CD4-positive, alpha-beta T cell treated with Interleukin-1 beta for 1 hour (primary cell): ENCODE measurements at regions not wholly inside any gene's neighbourhood (a gene's known extent, or its start where the extent isn't known, plus 50 kb on each side); places are given as distances from the start of the nearest gene placed in this dataset.

Experiments
- DNase-seq, 2 donors: peaks; one replicate each; pipeline ENCODE4 v3.0.0-alpha.2; 2020 to 2022

DNA sequence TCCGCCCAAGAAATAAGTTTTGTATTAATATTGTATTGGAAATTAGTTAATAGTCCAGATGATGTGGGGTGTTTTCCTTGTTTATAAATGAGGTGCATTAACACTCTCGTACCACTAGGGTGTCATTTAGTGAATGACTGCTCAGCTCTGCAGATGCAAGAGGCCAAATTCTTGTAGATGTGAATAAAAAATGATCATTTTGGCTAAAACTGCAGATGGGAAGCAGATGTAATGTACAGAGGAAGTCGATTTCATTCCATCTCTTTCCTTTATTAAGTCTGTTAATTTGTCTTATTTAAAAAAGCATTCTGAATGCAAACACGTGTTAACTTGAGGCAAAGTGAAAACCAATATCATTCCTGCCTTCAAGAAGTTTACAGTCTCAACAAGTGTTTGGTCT is 108.1 kb downstream of the DHX15 start:
- peak in 1 of 2 donors; percentile 18 for DNase-seq

DNA sequence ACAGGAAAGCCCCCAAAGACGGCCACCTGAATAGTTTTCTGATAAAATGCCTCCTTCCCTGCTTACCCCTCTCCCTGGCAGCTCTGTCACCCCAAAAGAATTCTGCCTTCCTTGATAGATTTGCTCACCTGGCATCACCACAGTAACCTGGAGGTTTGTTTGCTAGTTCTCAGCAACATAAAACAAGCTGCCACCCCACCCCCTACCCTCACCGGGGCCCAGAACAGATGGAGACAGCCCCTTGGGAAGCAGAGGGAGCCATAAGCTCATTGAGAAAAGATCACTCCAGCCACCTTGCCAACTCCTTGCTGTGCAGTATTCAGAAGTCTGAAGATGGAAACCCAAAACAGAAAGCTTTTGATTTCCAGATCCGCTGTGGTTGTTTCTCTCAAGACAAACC is 108.6 kb downstream of the DHX15 start:
- DNase-seq = no peak

DNA sequence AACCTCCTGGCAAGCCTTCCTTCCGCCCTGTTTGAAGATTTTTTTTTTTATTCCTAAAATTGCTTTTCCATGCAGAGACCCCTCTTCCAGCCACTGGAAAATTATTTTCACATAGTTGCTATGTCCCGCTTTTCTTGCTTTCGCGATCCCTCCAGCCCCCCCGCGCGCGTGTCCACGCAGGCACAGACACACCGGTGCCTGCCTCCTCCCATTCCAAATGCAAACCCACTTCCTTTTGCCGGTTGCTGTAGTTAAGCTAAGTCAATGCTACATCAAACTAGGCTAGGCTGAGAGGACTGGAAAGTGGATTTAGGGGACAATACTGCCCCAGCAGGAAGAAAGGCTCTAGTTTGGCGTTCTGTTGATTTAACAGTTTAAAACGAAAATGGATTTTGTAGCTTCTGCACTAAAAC is 111.0 kb downstream of the DHX15 start:
- peak in 1 of 2 donors; percentile 8 for DNase-seq

DNA sequence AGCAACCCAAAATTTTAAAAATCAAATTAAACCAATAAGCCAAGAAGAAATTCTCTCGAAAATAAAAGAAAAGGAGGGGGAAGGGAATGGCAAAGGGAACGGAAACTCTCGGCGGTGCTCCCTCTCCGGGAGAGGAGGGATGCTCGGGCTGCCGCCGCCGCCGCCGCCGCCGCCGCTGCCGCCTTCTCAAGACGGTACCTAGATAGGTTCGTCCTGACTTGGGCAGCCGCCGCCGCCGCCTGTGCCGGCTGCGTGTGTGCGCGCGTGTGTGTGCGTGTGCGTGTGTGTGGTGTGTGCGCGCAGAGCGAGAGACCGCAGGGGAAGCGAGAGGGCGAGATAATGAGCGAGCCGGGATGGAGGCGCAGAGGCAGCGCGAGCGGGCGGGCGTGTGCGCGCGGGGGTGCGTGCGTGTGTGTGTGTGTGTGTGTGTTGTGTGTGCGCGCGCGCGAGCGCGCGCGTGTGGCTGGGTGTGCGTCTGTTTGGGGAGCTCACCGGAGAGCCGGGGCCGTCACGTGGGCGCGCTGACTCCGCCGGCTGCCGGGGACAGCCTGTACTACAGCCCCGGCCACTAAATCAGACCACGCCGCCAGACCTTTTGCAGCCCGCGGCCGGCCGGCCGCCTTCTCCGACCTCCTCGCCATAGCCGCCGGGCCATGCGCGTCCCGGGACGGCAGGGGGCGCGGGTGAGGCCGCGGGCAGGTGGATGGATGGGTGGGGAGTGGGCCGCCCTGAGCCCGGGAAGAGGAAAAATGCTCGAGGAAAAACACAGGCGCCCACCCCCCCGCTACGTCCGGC is 111.6 kb downstream of the DHX15 start:
- peak; percentile 58 to 71 for DNase-seq

DNA sequence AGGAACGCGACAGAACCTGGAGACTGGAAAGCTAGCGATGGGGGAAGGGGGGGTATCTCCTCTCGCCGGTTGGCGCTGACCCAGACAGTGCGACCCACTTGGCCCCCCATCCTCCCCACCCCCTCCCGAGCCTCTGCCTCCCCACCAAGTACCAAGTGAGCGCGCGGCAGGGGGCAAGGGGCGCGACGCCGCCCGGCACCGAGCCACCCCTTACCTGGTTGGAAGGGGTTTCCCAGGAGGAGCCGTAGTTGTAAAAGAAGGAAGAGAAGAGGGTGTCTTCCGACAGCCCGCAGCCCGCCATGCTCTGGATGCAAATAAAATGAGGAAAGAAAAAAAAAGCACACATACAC is 112.2 kb downstream of the DHX15 start:
- DNase-seq = no peak

DNA sequence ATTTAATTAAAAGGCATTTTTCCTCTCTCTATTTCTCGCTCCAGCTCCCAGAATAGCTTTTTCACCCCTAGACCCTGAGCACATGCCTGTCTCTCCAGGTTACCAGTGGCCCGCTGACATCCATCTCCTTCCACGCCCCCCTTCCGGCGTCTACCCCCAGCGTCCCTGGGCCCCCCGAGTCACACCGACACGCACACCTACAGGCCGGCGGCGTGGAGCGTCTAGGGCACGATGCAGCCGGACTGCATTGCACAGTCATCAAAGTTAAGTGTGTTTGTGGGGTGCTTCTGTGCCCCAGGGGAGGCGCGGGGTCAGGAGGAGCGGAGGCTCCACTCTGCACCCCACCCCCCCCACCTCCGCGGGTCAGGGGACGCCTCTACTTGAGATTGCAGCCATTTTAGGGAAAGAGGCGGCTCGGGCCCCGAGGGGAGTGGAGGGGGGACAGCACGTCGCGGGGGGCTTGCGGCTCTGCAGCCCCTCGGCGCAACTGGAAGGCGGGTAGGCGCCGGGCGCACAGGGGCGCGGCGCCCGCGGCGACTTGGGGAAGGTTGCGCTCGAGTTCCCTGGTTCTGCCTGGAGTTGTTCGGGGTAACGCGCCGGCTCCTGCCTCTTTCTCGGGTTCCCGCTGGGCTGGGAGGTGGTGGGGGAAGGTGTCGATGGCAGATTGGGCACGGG is 112.7 kb downstream of the DHX15 start:
- DNase-seq = no peak

DNA sequence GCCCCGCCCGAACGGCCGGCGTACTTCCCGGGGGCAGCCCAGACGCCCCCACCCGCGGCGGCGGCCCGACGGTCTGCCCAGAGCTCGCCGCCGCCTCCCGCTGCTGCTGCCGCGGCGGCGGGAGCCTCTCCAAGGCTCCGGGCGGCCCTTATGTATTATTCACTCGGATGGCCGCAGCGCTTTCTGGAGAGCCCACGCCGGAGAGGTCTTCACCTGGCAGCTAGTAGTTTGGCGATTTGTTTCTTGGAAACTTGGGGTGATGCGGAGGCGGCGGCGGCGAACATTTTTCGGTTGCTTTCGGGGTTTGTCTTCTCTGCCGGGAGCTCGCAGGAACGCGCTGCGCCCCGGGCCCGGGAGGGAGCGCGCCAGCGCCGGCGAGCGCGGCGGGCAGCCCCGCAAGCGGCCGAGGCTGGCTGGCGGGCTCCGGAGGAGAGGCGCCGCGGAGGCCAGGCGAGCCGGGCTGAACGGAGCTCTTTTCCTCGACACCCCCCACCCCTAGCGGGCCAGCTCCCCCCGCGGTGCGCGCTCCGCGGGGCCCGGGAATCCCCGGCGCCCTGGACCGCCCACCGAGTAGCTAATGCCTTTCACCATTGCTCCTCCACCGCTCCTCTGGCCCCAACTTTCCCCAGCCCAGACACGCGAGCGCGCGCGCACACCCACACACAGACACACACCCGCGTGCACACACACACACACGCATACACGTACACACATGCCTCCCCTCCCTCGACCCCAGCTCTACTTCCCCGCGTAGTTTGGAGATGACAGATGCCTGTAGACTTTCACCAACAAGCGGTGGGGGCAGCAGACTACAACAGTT is 113.5 kb downstream of the DHX15 start:
- peak in 1 of 2 donors; percentile 32 for DNase-seq

DNA sequence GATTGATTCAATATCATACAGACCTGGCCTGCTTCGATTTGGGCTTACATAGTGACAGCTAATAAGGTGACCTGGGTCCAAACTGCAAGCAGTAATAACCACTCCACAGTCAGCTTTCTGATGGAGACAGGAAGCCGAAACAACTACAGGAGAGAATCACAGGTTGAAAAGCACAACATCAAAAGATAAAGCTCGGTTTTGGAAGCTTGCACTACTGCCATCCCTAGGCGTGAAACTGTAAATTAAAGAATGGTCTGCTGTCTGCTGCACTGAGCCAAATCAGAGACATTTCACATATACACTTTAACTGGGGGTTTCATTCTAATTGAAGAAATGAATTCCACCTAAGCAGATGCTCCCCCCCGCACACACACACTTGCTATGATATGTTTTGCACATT is 116.3 kb downstream of the DHX15 start:
- DNase-seq = no peak

DNA sequence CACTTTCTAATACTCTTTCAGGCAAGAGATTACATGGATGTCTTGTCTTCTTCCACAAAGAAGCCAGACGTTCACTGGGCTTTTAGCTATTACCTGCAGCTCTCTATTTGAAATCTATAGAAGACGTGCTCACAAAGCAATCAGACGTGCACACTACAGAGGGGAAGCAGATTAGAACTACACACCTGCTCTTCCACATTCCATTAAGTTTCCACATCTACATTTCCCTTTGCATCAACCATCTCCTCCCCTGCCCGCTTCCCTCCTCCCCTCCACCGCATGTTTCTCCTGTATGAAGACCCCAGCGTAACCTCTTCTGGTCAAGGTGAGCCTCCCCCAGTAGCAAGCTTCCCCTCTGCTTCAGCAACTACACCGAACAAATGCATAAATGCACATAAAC is 119.8 kb downstream of the DHX15 start:
- DNase-seq = no peak

DNA sequence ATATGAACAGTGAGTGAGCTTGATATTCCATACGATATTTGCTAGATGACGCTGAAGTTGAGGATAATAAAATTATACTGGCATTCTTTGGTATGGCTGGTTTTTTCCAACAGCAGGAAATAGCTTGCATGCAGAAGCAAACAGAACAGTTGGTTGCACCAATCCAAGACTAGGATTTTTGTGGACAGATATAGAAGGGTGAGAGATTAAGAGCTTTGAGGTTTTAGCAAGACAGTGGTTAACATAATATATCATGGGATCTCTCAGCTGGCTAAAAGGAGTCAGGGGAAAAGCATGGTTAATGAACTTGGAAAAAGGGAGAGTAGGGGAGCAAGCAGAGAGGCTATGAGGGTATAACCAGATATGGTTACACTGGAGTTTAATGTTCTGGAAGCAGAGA is 127.9 kb downstream of the DHX15 start:
- no peak for DNase-seq

DNA sequence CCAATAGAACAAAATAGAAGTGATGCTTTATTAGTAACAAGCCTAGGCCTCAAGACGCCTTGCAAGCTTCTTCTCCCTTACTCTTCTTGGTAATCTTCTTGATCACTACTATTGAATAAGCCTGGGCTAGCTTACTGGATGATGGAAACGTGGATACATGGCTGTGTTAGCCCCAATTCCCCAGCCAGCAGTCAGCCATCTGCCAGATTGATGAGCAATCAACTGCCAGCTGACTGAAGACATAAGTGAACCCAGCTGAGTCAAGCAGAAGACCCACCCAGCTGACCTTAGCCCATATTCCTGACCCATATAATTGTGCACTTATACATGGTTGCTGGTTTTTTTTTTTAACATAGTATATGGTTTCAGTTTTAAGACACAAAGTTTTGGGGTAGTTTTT is 130.4 kb downstream of the DHX15 start:
- DNase-seq = no peak

DNA sequence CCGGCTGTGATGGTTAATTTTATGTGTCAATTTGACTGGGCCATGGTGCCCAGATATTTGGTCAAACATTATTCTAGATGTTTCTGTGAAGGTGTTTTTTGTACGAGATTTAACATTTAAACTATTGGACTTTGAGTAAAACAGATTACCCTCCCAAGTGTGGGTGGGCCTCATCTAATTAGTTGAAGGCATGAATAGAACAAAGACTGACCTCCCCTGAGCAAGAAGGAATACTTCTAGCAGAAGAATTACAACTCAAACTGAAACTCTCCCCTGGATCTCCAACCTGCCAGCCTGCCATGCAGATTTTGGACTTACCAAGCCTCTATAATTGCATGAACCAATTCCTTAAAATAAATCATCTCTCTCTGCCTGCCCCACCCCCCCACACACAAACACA is 132.5 kb downstream of the DHX15 start:
- DNase-seq = no peak

DNA sequence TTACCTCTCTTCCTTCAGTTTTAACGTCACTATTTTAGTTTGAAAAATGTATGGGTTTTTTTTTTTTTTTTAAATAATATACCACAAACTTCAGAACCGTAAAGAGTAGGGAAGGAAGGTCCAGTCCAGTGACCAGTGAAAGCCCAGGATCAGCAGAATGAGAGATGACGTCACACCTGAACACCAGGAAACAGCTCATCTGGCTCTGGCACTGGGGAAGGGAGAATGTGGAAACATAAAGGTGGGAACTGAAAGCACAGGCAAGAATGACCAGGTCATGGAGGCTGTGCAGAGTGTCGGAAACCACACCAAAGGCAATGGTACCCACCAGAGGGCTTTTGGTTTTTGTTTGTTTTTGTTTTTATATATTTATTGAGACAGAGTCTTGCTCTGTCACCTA is 141.2 kb downstream of the DHX15 start:
- DNase-seq = no peak

DNA sequence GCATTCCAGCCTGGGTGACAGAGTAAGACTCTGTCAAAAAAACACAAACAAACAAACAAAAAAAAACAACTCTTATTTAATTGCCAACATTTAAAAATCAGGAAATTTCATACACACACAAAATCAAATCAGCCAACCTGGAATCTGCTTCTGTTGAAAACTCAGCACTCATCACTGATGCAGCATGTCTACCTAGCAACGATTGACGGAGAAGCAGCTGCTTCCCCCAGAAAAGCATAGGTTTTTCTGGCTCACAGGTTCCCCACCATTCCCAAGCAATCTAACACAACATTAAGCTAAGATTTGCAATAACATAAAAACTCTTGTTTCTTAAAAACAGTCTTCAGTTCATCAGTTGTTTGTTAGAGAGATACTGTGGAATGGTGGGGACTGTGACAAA is 143.6 kb downstream of the DHX15 start:
- no peak for DNase-seq

DNA sequence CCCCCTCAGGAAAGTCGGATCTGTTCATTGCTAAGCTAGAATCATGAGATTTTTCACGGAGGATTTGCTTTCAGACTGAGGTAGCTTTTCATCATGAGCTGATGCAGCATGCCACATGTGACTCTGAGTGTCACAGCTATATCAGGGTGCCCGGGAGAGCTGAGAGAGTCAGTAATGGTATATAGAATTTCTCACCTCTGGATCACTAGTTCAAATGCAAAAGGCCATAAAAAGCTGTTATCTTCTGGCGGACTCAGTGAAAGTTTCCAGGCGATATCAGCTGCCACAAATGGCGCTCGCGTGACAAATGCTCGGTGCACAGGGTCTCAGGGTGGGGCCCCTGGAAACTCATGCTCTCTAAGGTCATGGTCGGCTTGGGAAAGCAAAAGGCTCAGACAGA is 150.1 kb downstream of the DHX15 start:
- DNase-seq = no peak

DNA sequence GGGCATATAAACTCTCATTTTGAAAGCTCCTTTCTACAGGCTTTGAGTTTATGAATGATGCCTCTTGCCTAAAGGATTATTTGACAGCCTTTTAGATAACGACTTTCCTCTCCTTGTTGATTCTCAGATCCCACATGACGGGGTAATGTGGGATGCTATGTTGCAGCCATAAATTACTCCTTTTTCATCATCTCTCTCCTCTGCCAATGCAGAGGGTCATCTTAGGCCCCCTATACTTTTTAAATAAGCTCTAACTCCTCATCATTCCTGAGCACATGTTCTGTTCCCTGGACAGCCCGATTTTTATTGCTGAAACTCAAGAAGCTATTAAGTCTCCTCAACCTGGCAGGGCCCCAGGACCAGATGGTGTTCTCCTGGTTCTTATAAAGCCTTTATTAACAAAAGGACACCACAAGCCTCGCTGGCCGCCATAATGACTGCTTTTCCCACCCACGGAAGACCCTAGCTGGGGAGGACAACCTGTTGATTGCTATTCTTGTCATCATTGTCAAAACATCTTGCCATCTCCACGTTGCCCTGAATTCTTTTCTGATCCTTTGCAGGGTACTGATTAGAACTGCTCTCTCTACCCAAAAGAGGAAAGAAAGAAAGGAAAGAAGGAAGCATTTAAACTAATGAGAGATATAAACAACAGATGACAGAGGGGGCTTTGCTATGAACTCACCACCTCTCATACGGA is 150.7 kb downstream of the DHX15 start:
- no peak for DNase-seq

DNA sequence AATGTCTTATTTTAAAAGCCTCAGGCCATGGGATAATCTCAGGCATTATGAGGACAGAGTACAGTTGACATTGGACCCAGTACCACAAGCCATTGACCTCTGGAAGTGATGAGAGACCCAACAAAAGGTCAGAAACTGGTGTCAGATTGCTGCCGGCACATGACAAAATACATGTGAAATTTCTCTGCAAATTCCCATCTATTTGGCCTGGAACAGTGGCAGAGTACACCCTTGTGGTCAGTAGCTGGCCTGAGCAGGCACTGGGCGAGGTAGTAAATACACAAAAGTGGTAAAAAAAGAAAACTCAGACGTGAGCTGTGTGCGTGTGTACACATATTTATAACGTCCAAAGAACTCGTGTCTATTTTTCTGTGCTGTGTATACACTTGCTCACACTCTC is 155.5 kb downstream of the DHX15 start:
- no peak for DNase-seq

DNA sequence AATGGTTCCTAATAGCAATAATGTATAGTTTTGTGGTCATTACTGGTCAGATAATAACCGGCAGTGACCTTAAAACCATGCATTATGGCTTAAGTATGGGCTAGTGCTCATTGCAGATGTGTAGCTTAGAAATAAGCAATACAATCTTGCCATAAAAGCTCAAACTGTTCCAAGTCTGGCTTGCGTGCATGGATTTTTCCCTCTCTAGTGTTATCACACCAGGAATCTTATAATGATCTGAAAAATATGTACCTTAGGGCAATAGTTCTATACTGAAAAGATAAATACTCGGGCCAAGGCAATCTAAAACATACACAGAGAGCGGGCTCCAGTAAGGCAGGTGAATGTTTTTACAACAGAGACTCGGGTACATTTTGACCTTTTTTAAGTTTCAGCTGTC is 157.8 kb downstream of the DHX15 start:
- DNase-seq = no peak

DNA sequence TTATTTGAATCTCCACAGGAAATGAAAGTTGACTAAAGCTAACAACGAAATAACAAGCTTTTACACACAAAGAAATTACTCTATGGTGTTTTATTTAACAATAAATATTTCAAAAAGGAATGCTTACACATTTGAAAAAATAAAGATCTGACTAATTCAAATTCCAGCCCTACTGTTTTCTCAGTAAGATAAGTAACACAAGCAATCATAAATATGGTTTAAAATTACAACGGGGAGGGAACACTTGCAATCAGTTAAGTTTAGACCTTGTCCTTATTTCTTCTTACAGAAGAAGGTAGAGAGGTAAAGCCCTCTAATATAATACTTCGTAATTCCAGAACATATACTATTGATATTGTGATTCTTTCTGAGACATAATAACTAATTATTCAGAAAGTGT is 158.5 kb downstream of the DHX15 start:
- no peak for DNase-seq

DNA sequence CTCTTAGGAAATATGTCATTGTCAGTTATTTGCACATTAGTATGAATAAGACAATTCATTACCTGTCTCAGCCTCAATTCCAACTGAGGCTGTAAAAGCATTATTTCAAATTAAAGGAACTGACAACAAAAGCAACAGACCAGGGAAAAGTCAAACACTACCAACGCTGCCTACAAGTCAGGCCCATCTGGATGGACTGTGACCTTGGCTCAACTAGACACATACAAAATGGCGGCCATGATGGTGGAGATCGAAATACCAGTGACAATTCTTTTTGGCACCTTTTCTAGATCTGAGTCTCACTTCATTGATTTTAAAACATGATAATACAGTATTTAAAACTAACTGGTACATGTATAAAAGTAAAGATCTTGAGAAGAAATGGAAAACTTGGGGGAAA is 160.7 kb downstream of the DHX15 start:
- DNase-seq = no peak

DNA sequence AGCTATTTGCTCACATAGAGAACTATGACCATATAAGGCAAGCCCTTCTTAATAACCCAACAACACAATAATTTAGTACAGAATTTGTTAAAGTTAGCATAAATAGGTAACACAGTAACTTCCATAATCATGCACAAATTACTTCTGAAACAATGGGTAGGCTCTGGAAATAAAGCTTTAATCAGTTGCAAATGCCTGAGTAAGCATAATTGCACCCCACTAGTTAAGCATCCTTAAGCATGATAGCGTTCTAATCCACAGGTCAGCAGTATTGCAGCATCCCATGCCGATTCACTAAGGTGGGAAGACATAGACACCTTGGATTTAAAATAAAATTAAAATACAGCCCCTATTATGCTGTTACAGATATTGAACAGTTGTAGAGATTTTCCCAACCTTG is 161.7 kb downstream of the DHX15 start:
- DNase-seq = no peak

DNA sequence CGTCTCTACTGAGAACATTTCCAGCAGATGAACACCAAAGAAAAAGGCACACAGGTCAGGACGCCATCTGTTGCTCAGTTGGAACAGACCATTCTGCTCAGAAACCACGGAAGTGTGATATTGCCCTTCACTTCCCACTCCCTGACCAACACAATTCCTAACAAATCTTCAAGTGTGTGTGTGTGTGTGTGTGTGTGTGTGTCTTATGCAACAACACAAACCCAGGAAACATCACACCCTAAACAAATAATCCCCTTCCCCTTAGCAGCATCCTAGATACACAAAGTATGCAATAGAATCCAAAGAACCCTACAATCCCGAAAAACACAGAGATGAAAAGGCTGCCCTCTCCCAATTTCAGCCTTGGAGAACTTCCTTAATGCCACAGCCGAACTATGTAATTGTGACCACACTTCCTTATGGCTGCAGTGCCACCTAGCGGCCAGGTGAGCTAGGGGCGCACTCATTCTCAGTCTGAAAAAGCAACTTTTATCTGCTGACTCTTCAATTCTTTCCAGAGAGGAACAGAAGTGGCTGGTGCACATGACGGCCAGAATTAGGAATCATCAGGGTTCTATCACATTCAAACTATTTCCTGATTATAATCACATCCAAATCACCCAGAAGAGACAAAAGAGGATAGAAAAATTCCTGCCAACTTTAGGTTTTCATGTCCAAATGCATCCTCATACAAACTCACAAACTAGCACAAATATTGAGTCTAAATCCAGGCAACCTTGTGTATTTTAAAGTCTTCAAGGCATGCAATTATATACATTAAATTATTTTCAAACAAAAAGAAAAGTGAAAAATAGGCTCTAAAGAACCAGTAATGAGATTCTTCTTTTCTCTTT is 164.9 kb downstream of the DHX15 start:
- DNase-seq = peak; percentile 25 to 49
